CD4-positive, alpha-beta T cell (primary cell): ENCODE measurements at regions not wholly inside any gene's neighbourhood (a gene's known extent, or its start where the extent isn't known, plus 50 kb on each side); places are given as distances from the start of the nearest gene placed in this dataset.

Source experiments
- ATAC-seq: fragments of 200-7000 bp; cut with Tn5 transposase; one replicate; pipeline ENCODE4 v1.10.0; 2022; ENCODE audit warnings: mild to moderate bottlenecking; ENCODE audit not compliant: poor library complexity
- CTCF ChIA-PET: fragments of 350-600 bp; sonication (Branson Sonifier 250); formaldehyde crosslinking; loops from one replicate; lab custom pipeline; 2021; ENCODE audit warnings: antibody characterized with exemption, inconsistent platforms; lab: Charles Lee
- POLR2A ChIA-PET: fragments of 350-600 bp; sonication (Branson Sonifier 250); formaldehyde crosslinking; loops from one replicate; lab custom pipeline; 2021; ENCODE audit warnings: antibody characterized with exemption, inconsistent platforms; lab: Charles Lee
- DNase-seq, 14 experiments: peaks; one replicate each; pipeline ENCODE4 v3.0.0-alpha.2; 2013 to 2020; ENCODE audit warnings: mixed read lengths in 2 of 14
- H3K27ac ChIP-seq, 2 donors: one replicate each; pipeline versions ENCODE4 v1.5.1 to v1.7.0; 2013; ENCODE audit warnings: low read length in 2 of 2, low read depth in 1 of 2, mild to moderate bottlenecking in 1 of 2
- H3K27me3 ChIP-seq, 2 experiments: 1 replicate in 1 of 2; 2 replicates in 1 of 2; pipeline versions ENCODE4 v1.6.1 to v1.7.0; 2013; ENCODE audit warnings: low read length in 2 of 2, control low read depth in 1 of 2, mild to moderate bottlenecking in 1 of 2, moderate library complexity in 1 of 2; ENCODE audit not compliant: insufficient read depth in 2 of 2, control insufficient read depth in 1 of 2
- H3K36me3 ChIP-seq: one replicate; pipeline ENCODE4 v1.6.1; 2013; ENCODE audit warnings: low read length, control low read depth; ENCODE audit not compliant: insufficient read depth
- H3K4me1 ChIP-seq: one replicate; pipeline ENCODE4 v1.6.1; 2013; ENCODE audit warnings: low read length, control low read depth; ENCODE audit not compliant: insufficient read depth
- H3K4me3 ChIP-seq: one replicate; pipeline ENCODE4 v1.5.1; 2013; ENCODE audit warnings: mild to moderate bottlenecking, low read length, moderate library complexity
- H3K9me3 ChIP-seq, 2 experiments: 1 replicate in 1 of 2; 2 replicates in 1 of 2; pipeline versions ENCODE4 v1.6.1 to v1.7.0; 2013; ENCODE audit warnings: low read length in 2 of 2, mild to moderate bottlenecking in 2 of 2, control low read depth in 1 of 2, moderate library complexity in 1 of 2; ENCODE audit not compliant: control insufficient read depth in 1 of 2, insufficient read depth in 1 of 2
- H3K27ac Mint-ChIP-seq: one replicate; pipeline ENCODE4 v1.8.0; 2020; ENCODE audit warnings: mixed read lengths
- H3K27me3 Mint-ChIP-seq: one replicate; pipeline ENCODE4 v1.8.0; 2021; ENCODE audit warnings: mixed read lengths
- H3K36me3 Mint-ChIP-seq: one replicate; pipeline ENCODE4 v1.8.0; 2021; ENCODE audit warnings: low read depth, mixed read lengths
- H3K4me1 Mint-ChIP-seq: one replicate; pipeline ENCODE4 v1.8.0; 2021; ENCODE audit warnings: low read depth, mixed read lengths
- H3K4me3 Mint-ChIP-seq: one replicate; pipeline ENCODE4 v1.8.0; 2020; ENCODE audit warnings: mild to moderate bottlenecking, mixed read lengths
- H3K9me3 Mint-ChIP-seq: one replicate; pipeline ENCODE4 v1.8.0; 2020; ENCODE audit warnings: mixed read lengths
- intact Hi-C, 2 experiments: fragments of 100-400 bp; cut with DNase I in 1 of 2; cut with micrococcal nuclease in 1 of 2; formaldehyde crosslinking; loops; one replicate each; pipeline versions ENCODE4 v1.15.1 to v1.9.0; 2023 to 2025; cut with DNase I, micrococcal nuclease
- TF ChIP-seq, protein P1 (sequence below): fragments of 200-600 bp; IDR thresholded peaks from one replicate; pipeline ENCODE4 v1.8.0; 2022; ENCODE audit warnings: antibody characterized with exemption, mild to moderate bottlenecking

- peak; percentile 77 for ATAC-seq
Observed at GRCh38 chr5:39948867-39949468, 524.2 kb upstream of the DAB2 start.

DNA sequence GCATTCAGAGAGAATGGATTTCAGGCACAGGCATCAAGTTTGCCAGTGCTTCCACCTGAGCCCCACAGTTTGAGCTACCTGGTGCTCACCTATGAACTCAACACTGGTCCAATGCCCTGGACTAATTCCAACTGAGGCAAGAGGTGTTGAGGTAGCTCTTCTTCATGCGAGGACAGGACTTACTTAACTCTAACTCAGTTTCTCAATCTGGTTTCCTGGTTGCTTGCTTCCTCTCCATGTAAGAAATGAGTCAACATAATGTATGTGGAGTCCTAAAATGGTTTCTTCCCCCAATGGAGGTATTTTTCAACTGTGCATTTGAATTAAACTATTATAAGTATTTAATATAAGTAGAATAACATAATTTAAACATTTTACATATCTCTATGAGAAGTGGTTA is 523.6 kb upstream of the DAB2 start:
- ChIA-PET CTCF (interaction anchor here (0.9 to 1.5 kb wide), 5 partner anchors 13 to 812 kb away, joined by 3 to 5 read pairs (median 4); no protein-coding TSS in a partner anchor), POLR2A (interaction anchor here (1.3 kb wide), 1 partner anchor 9 kb away, joined by 3 read pairs; no protein-coding TSS in a partner anchor)
- TF ChIP-seq, protein P1, sequence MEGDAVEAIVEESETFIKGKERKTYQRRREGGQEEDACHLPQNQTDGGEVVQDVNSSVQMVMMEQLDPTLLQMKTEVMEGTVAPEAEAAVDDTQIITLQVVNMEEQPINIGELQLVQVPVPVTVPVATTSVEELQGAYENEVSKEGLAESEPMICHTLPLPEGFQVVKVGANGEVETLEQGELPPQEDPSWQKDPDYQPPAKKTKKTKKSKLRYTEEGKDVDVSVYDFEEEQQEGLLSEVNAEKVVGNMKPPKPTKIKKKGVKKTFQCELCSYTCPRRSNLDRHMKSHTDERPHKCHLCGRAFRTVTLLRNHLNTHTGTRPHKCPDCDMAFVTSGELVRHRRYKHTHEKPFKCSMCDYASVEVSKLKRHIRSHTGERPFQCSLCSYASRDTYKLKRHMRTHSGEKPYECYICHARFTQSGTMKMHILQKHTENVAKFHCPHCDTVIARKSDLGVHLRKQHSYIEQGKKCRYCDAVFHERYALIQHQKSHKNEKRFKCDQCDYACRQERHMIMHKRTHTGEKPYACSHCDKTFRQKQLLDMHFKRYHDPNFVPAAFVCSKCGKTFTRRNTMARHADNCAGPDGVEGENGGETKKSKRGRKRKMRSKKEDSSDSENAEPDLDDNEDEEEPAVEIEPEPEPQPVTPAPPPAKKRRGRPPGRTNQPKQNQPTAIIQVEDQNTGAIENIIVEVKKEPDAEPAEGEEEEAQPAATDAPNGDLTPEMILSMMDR = no peak
- no peak overlapping the region for H3K27ac Mint-ChIP-seq
- no peaks in the 10 kb centered on the region for H3K36me3 ChIP-seq
- intact Hi-C loops = loop anchor here (1.0 to 5.0 kb wide), 7 partner anchors 234 to 934 kb away; no protein-coding TSS in a partner anchor
- no peak overlapping the region for H3K4me3 ChIP-seq
- DNase-seq (peak in 1 of 14 experiments; percentile 3), ATAC-seq (no peak)
- H3K4me3 Mint-ChIP-seq = no peak overlapping the region
- no peaks in the 10 kb centered on the region for H3K27me3 ChIP-seq
- no peaks in the 10 kb centered on the region for H3K36me3 Mint-ChIP-seq
- peaks cover 5% of the 10 kb centered on the region for H3K4me1 Mint-ChIP-seq
- H3K9me3 ChIP-seq = no peaks in the 10 kb centered on the region
- no peak overlapping the region for H3K27ac ChIP-seq
- no peaks in the 10 kb centered on the region for H3K4me1 ChIP-seq
- no peaks in the 10 kb centered on the region for H3K27me3 Mint-ChIP-seq
- no peaks in the 10 kb centered on the region for H3K9me3 Mint-ChIP-seq

More at GRCh38 chr5:39948867-39949468, 524.2 kb upstream of the DAB2 start:
- H3K36me3 ChIP-seq = no peaks in the 10 kb centered on the region
- no peaks in the 10 kb centered on the region for H3K9me3 ChIP-seq
- H3K27me3 ChIP-seq = no peaks in the 10 kb centered on the region
- H3K27ac ChIP-seq = no peak overlapping the region
- Mint-ChIP-seq H3K4me1 (peaks cover 5% of the 10 kb centered on the region), H3K9me3 (no peaks in the 10 kb centered on the region), H3K4me3 (no peak overlapping the region), H3K27me3 (no peaks in the 10 kb centered on the region), H3K27ac (no peak overlapping the region), H3K36me3 (no peaks in the 10 kb centered on the region)
- TF ChIP-seq, protein P1 = peak; percentile 72
- ChIA-PET CTCF (interaction anchor here (0.6 to 1.5 kb wide), 7 partner anchors 12 to 812 kb away, joined by 3 to 5 read pairs (median 4); partner anchors contain the start of gene TTC33), POLR2A (interaction anchor here (0.6 to 1.3 kb wide), 2 partner anchors 9 to 217 kb away, joined by 3 read pairs; no protein-coding TSS in a partner anchor)
- H3K4me3 ChIP-seq = no peak overlapping the region
- H3K4me1 ChIP-seq = no peaks in the 10 kb centered on the region
- intact Hi-C loops = loop anchor here (1.0 to 5.0 kb wide), 9 partner anchors 234 to 933 kb away; no protein-coding TSS in a partner anchor
- peak; percentile 7 to 85 (median 50) for DNase-seq

DNA sequence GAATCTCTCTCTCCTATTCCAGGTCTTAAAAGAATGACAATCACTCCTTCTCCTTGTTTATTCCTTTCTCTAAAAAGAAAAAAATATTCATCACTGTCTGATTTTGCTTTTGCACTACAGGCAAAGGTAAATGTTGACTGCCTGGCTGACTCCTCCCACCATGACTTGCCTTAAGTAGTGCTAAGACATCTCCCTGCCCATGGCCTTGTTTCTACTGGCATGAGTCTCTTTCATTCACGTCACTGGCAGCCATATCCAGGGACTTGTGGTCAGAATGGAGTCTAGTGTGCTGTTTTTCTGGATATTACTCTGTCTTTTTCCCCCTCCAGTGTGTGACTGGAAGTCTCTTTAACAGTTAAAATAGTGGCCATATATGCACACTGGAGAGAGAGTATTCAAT is 522.9 kb upstream of the DAB2 start:
- no peaks in the 10 kb centered on the region for H3K9me3 ChIP-seq
- no peaks in the 10 kb centered on the region for H3K4me1 ChIP-seq
- no peak overlapping the region for H3K4me3 ChIP-seq
- TF ChIP-seq, protein P1 = no peak
- POLR2A ChIA-PET = no interaction called here
- Mint-ChIP-seq H3K36me3 (no peaks in the 10 kb centered on the region), H3K4me3 (no peak overlapping the region), H3K27ac (no peak overlapping the region), H3K9me3 (no peaks in the 10 kb centered on the region), H3K4me1 (peaks cover 5% of the 10 kb centered on the region), H3K27me3 (no peaks in the 10 kb centered on the region)
- DNase-seq = no peak
- H3K27me3 ChIP-seq = no peaks in the 10 kb centered on the region
- H3K36me3 ChIP-seq = no peaks in the 10 kb centered on the region
- intact Hi-C loops = loop anchor here (1.0 to 5.0 kb wide), 7 partner anchors 233 to 935 kb away; no protein-coding TSS in a partner anchor
- CTCF ChIA-PET = interaction anchor here (1.2 kb wide), 1 partner anchor 813 kb away, joined by 5 read pairs; no protein-coding TSS in a partner anchor
- no peak for ATAC-seq
- H3K27ac ChIP-seq = no peak overlapping the region
